Lower leg skin (tissue), 4 donors: ENCODE measurements at regions not wholly inside any gene's neighbourhood (a gene's known extent, or its start where the extent isn't known, plus 50 kb on each side); places are given as distances from the start of the nearest gene placed in this dataset.

Experiments
- DNase-seq, 2 donors: peaks; one replicate each; pipeline ENCODE4 v3.0.0-alpha.2; 2019; ENCODE audit warnings: low spot score in 2 of 2
- H3K4me3 ChIP-seq: fragments of 200-600 bp; sonication (generic); 2 replicates; pipeline ENCODE4 v1.5.1; 2017; ENCODE audit warnings: mild to moderate bottlenecking, low read depth; ENCODE audit not compliant: poor library complexity, severe bottlenecking
- CTCF ChIP-seq, 3 donors: fragments of 450-650 bp; IDR thresholded peaks; one replicate each; pipeline ENCODE4 v1.5.1; 2016; ENCODE audit warnings: antibody characterized with exemption in 3 of 3, mild to moderate bottlenecking in 3 of 3, moderate library complexity in 2 of 3
- POLR2A ChIP-seq, 2 donors: fragments of 450-650 bp; IDR thresholded peaks; one replicate each; pipeline ENCODE4 v1.6.1; 2016 to 2017; ENCODE audit warnings: antibody characterized with exemption in 2 of 2, mild to moderate bottlenecking in 1 of 2, moderate library complexity in 1 of 2
- WGBS, 2 donors: methylation state at CpG; one replicate each; pipeline ENCODE4 v1.1.5; 2018; 5-methylcytosine and 5-hydroxymethylcytosine counted together
- intact Hi-C: fragments of 100-400 bp; cut with DNase I; formaldehyde crosslinking; loops from one replicate; pipeline ENCODE4 v1.15.0; 2023; ENCODE audit warnings: low total_unique reads

GRCh38 chr2:143875295-143876233 lies 644.4 kb downstream of the ZEB2 start:
- WGBS, 2 donors = 75 to 78% methylated on average over 9 of the region's 9 CpGs
- no peak overlapping the region for H3K4me3 ChIP-seq
- intact Hi-C loops = no loop called here
- no peak for DNase-seq
- TF ChIP-seq POLR2A (IDR thresholded peaks at IDR 0.05) (no peak), CTCF (IDR thresholded peaks at IDR 0.05) (no peak)

- no peak overlapping the region for H3K4me3 ChIP-seq
- intact Hi-C loops = no loop called here
- no peak for DNase-seq
- TF ChIP-seq POLR2A (IDR thresholded peaks at IDR 0.05) = no peak
- TF ChIP-seq CTCF (IDR thresholded peaks at IDR 0.05) = no peak
- WGBS, 2 donors = 96 to 100% methylated on average over 3 of the region's 3 CpGs
Measured at GRCh38 chr2:143873886-143874285, 646.0 kb downstream of the ZEB2 start.

- TF ChIP-seq CTCF (IDR thresholded peaks at IDR 0.05) (no peak), POLR2A (IDR thresholded peaks at IDR 0.05) (no peak)
- intact Hi-C loops = no loop called here
- no peak overlapping the region for H3K4me3 ChIP-seq
- DNase-seq = no peak
- 100% methylated on average over 1 of the region's 1 CpG for WGBS, 2 donors
Measured at GRCh38 chr2:143870696-143871095, 649.2 kb downstream of the ZEB2 start.

GRCh38 chr2:143856978-143857377 lies 662.9 kb downstream of the ZEB2 start:
- intact Hi-C loops = no loop called here
- H3K4me3 ChIP-seq = no peak overlapping the region
- DNase-seq = no peak
- no peak for TF ChIP-seq POLR2A (IDR thresholded peaks at IDR 0.05)
- no peak for TF ChIP-seq CTCF (IDR thresholded peaks at IDR 0.05)

- intact Hi-C loops = no loop called here
- WGBS, 2 donors = 55 to 61% methylated on average over 4 of the region's 4 CpGs
- DNase-seq = no peak
- TF ChIP-seq CTCF (IDR thresholded peaks at IDR 0.05) (no peak), POLR2A (IDR thresholded peaks at IDR 0.05) (no peak)
- H3K4me3 ChIP-seq = no peak overlapping the region
Measured at GRCh38 chr2:143852759-143853158, 667.2 kb downstream of the ZEB2 start.
